SU-DHL-6 (cell line): ENCODE measurements at regions not wholly inside any gene's neighbourhood (a gene's known extent, or its start where the extent isn't known, plus 50 kb on each side); places are given as distances from the start of the nearest gene placed in this dataset.

Source experiments
- CTCF ChIP-seq: fragments of 200-600 bp; sonication (generic); IDR thresholded peaks from one replicate; pipeline ENCODE4 v1.5.1; 2017; ENCODE audit warnings: antibody characterized with exemption, mild to moderate bottlenecking, low read length, moderate library complexity; ENCODE audit not compliant: insufficient read depth, poor library complexity, severe bottlenecking
- EZH2phosphoT487 ChIP-seq: fragments of 200-600 bp; sonication (generic), shearing (Covaris generic); conservative IDR thresholded peaks from 2 replicates; pipeline ENCODE4 v1.6.1; 2018; ENCODE audit warnings: mild to moderate bottlenecking, antibody characterized with exemption, low read length, moderate library complexity, mixed read lengths

- TF ChIP-seq CTCF = no peak
- no peak for TF ChIP-seq EZH2phosphoT487
Measured at GRCh38 chr6:113168057-113168456, 689.1 kb upstream of the MARCKS start.
